Activated CD4-positive, alpha-beta T cell treated with anti-CD3 and anti-CD28 coated beads, Interleukin-2, amount 10 ng/mL, durations not matched to agents 7 days and 5 days (primary cell): ENCODE measurements at regions not wholly inside any gene's neighbourhood (a gene's known extent, or its start where the extent isn't known, plus 50 kb on each side); places are given as distances from the start of the nearest gene placed in this dataset.

Experiments used
- CTCF ChIA-PET: fragments of 350-600 bp; sonication (Branson Sonifier 250); formaldehyde crosslinking; loops from one replicate; lab custom pipeline; 2021; ENCODE audit warnings: antibody characterized with exemption; lab: Charles Lee
- POLR2A ChIA-PET: fragments of 350-600 bp; sonication (Branson Sonifier 250); formaldehyde crosslinking; loops from one replicate; lab custom pipeline; 2021; ENCODE audit warnings: antibody characterized with exemption; lab: Charles Lee
- DNase-seq: peaks from one replicate; pipeline ENCODE4 v3.0.0-alpha.2; 2020
- H3K27ac Mint-ChIP-seq: one replicate; pipeline ENCODE4 v1.8.0; 2021; ENCODE audit warnings: mild to moderate bottlenecking, moderate library complexity, mixed read lengths
- H3K27me3 Mint-ChIP-seq: one replicate; pipeline ENCODE4 v1.8.0; 2021; ENCODE audit warnings: mixed read lengths
- H3K36me3 Mint-ChIP-seq: one replicate; pipeline ENCODE4 v1.8.0; 2021; ENCODE audit warnings: low read depth, mixed read lengths
- H3K4me1 Mint-ChIP-seq: one replicate; pipeline ENCODE4 v1.8.0; 2021; ENCODE audit warnings: mixed read lengths
- H3K4me3 Mint-ChIP-seq: one replicate; pipeline ENCODE4 v1.8.0; 2021; ENCODE audit warnings: mild to moderate bottlenecking, moderate library complexity, mixed read lengths
- H3K9me3 Mint-ChIP-seq: one replicate; pipeline ENCODE4 v1.8.0; 2021; ENCODE audit warnings: mixed read lengths

DNA sequence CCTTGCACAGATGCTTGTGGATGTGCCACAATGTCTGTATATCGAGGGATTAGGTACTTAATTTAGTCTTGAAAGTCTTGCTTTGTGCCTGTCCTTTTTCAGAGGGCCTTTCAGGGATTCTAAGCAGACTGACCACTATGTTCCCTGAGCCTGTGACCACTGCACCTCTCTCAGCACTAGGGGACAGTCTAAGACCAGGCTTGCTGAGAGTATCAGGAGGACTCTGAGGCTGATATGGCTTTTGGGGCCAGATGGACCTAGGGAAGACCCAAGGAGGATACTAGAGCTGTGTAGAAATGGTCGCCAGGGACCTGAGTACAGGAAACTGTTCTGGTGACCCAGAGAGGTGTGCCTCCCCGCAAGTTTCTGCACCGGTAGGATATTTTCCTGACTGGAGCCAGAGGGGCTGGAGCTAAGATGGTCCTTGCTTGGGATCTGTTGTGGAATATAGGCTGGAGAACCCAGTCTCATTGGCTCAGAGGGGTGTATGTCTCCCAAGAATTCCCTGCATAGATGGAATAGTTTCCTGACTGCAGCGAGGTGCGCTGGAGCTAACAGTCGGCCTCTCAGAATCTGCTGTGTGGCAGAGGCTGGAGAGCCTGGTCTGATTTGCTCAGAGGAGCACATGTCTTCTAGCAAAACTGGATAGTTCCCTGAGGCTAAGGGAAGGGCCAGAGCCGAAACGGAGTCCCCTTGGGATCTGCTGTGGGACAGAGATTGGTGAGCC, 213.2 kb upstream of the DCBLD2 start:
- Mint-ChIP-seq H3K9me3 (no peaks in the 10 kb centered on the region), H3K4me1 (no peaks in the 10 kb centered on the region), H3K4me3 (no peak overlapping the region), H3K36me3 (no peaks in the 10 kb centered on the region), H3K27ac (no peak overlapping the region), H3K27me3 (no peaks in the 10 kb centered on the region)
- DNase-seq = no peak
- ChIA-PET POLR2A (no interaction called here), CTCF (no interaction called here)

DNA sequence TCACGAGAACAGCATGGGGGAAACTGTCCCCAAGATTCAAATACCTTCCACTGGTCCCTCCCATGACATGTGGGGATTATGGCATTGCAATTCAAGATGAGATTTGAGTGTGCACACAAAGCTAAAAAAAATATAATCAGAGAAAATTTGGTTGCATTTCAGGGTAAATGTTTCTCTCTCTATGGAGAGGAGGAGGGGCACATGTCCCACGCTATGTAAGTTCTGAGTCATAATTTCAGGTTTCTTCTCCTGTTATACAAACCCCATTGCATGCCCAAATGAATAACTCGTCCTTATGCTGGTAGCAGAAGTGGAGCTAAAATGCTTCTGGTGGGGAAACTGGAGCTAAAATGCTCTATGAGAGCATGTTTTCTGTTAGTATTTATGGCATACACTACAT, 209.7 kb upstream of the DCBLD2 start:
- DNase-seq = no peak
- ChIA-PET CTCF (no interaction called here), POLR2A (no interaction called here)
- Mint-ChIP-seq H3K4me3 (no peak overlapping the region), H3K9me3 (no peaks in the 10 kb centered on the region), H3K36me3 (no peaks in the 10 kb centered on the region), H3K27me3 (no peaks in the 10 kb centered on the region), H3K27ac (no peak overlapping the region), H3K4me1 (no peaks in the 10 kb centered on the region)

DNA sequence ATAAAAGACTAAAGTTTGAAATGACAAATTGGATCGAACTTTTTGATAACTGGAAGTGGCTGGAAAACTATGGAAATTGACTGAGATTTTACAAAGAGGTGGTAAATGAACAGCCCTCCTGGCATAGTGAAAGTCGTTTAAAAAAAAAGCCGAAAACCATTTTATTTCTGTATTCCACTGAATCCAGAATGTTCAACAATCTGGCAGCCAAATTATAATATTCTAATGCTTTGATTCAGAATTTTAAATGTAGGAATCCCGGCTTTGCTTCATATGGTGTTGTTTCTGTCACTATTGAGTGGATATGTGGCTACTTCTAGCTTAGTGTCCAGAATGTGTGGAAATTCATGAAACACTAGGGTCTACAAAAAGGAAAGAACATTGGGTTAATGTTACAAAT, 208.9 kb upstream of the DCBLD2 start:
- no peak overlapping the region for H3K27ac Mint-ChIP-seq
- H3K4me3 Mint-ChIP-seq = no peak overlapping the region
- no peaks in the 10 kb centered on the region for H3K9me3 Mint-ChIP-seq
- CTCF ChIA-PET = no interaction called here
- no peak for DNase-seq
- no peaks in the 10 kb centered on the region for H3K27me3 Mint-ChIP-seq
- H3K4me1 Mint-ChIP-seq = no peaks in the 10 kb centered on the region
- POLR2A ChIA-PET = no interaction called here
- no peaks in the 10 kb centered on the region for H3K36me3 Mint-ChIP-seq

DNA sequence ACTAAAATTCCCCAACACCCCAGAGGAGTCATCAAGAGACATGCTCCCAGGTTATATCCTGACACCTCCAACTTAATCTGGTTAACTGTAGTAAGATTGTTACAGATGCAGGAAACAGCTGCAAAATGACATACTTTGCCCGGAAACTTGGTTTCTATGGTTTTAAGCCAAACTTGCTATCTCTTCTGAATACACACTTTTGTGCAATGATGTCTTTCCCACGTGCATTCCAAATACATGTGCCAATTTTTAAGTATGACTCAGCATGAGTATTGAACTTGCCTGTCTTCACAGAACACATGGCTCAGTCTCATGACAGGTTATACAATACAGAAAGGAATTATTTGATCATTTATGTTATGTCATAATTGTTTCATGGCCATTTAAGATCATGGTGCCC, 207.0 kb upstream of the DCBLD2 start:
- Mint-ChIP-seq H3K27me3 (no peaks in the 10 kb centered on the region), H3K4me1 (no peaks in the 10 kb centered on the region), H3K9me3 (no peaks in the 10 kb centered on the region), H3K27ac (no peak overlapping the region), H3K36me3 (no peaks in the 10 kb centered on the region), H3K4me3 (no peak overlapping the region)
- POLR2A ChIA-PET = no interaction called here
- no peak for DNase-seq
- CTCF ChIA-PET = no interaction called here

DNA sequence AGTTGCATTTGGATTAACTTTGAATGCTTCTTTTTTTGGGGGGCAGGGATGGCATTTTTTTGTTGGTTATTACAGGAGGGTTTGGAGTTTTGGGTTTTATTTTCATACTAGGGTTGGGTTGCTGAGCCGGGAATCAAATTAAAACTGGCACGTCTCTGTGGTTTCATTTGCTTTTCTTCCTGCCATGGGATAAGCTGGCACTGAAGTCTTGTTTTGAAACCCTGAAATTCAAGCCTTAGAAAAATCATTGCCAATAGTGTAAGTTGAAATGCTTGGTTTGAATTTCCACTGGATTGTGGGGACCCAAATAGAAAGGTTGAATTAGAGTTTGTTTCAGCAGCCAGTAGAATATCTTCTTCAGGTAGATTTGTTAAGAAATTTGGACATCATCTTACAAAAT, 193.1 kb upstream of the DCBLD2 start:
- CTCF ChIA-PET = no interaction called here
- H3K9me3 Mint-ChIP-seq = no peaks in the 10 kb centered on the region
- POLR2A ChIA-PET = no interaction called here
- DNase-seq = no peak
- H3K27ac Mint-ChIP-seq = no peak overlapping the region
- no peak overlapping the region for H3K4me3 Mint-ChIP-seq
- no peaks in the 10 kb centered on the region for H3K36me3 Mint-ChIP-seq
- H3K27me3 Mint-ChIP-seq = no peaks in the 10 kb centered on the region
- H3K4me1 Mint-ChIP-seq = no peaks in the 10 kb centered on the region

DNA sequence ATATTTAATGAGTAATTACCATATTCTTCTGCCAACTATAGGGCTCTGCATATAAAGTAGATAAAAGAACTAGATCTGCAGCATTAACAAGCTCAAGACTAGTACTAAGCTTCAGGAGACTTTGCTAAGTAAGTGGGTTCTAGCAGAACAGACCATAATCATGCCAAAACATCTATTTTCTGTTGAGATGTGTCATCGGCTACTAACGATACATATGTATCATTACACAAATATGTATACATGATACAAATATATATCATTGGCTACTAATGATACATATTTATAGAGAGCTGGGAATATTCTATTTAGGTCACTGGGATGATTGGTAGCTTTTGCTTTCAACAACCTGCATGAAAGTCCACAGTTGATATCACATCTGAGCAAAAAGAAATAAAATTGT, 185.8 kb upstream of the DCBLD2 start:
- H3K4me1 Mint-ChIP-seq = no peaks in the 10 kb centered on the region
- no peak for DNase-seq
- CTCF ChIA-PET = no interaction called here
- H3K4me3 Mint-ChIP-seq = no peak overlapping the region
- H3K36me3 Mint-ChIP-seq = no peaks in the 10 kb centered on the region
- H3K27ac Mint-ChIP-seq = no peak overlapping the region
- H3K9me3 Mint-ChIP-seq = no peaks in the 10 kb centered on the region
- H3K27me3 Mint-ChIP-seq = no peaks in the 10 kb centered on the region
- POLR2A ChIA-PET = no interaction called here

DNA sequence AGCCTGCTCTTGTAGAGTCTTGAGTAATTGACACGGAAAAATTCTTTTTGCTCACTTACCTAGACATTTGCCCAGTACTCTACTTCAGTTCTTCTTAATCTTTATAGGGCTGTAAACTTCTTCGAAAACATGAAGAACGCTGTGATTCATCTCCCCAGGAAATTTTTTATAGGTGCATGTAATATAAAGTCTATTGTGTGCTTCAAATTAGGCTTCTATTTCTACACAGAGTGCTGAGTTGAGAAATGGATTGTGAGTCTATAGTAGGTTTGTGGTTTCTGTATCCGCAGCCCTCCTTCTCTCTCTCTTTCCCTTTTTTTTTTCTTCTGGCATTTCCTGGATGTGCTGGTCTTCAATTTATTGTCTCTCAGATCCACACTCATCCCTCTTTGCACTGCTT, 183.3 kb upstream of the DCBLD2 start:
- POLR2A ChIA-PET = interaction anchor here (0.6 kb wide), 1 partner anchor 105 kb away, joined by 3 read pairs; no protein-coding TSS in a partner anchor
- no peak overlapping the region for H3K4me3 Mint-ChIP-seq
- no peak for DNase-seq

DNA sequence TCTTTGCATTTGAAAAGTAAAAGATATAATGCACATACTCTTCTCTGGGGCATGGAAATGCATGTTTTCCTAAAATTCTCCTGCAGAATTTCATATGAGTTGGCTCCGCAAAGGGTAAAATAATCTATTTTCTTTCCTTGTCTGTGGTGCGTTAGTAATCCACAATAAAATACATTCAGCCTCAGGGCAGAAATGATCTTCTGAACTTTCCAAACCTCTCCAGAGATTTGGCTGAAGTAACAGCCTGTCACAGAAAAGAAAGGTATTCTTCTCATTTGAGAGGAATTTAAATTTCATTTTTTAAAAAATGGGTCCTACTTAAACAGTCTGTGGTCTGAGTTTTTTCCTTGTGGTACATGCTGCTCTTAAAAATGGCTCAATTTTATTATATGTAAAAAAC, 182.7 kb upstream of the DCBLD2 start:
- no peaks in the 10 kb centered on the region for H3K9me3 Mint-ChIP-seq
- H3K4me1 Mint-ChIP-seq = no peaks in the 10 kb centered on the region
- no peak overlapping the region for H3K4me3 Mint-ChIP-seq
- ChIA-PET CTCF (no interaction called here), POLR2A (no interaction called here)
- H3K36me3 Mint-ChIP-seq = no peaks in the 10 kb centered on the region
- DNase-seq = no peak
- H3K27ac Mint-ChIP-seq = no peak overlapping the region
- H3K27me3 Mint-ChIP-seq = no peaks in the 10 kb centered on the region

More for the DNA sequence above, 183.3 kb upstream of the DCBLD2 start:
- H3K36me3 Mint-ChIP-seq = no peaks in the 10 kb centered on the region
- H3K9me3 Mint-ChIP-seq = no peaks in the 10 kb centered on the region
- no peaks in the 10 kb centered on the region for H3K4me1 Mint-ChIP-seq
- no peaks in the 10 kb centered on the region for H3K27me3 Mint-ChIP-seq
- H3K27ac Mint-ChIP-seq = no peak overlapping the region
- CTCF ChIA-PET = no interaction called here

DNA sequence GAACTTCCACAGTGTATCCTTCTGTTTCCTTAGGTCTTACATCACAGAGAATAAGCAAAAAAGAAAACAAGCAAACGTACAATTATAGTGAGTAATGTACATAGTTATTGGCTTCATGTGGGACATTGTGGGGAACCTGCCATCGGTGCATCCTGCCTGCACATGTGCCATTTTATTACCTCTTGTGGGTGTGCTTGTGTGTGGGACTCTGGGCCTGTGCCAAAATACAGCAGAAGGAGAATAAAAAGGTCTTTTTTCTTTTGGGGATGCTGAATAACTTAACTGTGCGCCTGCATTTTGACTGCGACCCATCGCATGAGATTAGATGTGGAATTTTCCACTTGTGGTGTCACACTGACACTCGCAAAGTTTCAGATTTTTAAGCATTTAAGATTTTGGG, 169.6 kb upstream of the DCBLD2 start:
- no peaks in the 10 kb centered on the region for H3K27me3 Mint-ChIP-seq
- ChIA-PET CTCF (no interaction called here), POLR2A (no interaction called here)
- no peak overlapping the region for H3K27ac Mint-ChIP-seq
- H3K4me1 Mint-ChIP-seq = no peaks in the 10 kb centered on the region
- H3K9me3 Mint-ChIP-seq = no peaks in the 10 kb centered on the region
- H3K4me3 Mint-ChIP-seq = no peak overlapping the region
- no peak for DNase-seq
- no peaks in the 10 kb centered on the region for H3K36me3 Mint-ChIP-seq

DNA sequence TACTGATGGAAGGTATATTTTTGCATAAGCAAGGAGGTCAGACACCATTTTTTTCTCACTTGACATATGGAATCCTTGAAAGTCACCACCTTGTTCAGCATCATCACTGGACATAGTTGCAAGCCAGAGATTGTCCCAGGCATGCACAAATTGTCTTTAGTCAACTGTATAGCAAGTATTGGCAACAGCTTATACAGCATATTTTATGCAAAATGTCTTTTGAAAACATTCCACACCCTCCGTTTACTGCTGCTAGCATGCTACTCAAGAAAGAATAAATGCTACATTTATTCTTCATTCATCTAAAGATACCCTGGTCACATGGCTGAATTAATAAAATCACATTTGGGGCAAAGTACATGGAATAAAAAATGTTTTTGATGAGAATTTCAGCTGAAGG, 168.5 kb upstream of the DCBLD2 start:
- no peak overlapping the region for H3K27ac Mint-ChIP-seq
- H3K9me3 Mint-ChIP-seq = no peaks in the 10 kb centered on the region
- H3K27me3 Mint-ChIP-seq = no peaks in the 10 kb centered on the region
- no peaks in the 10 kb centered on the region for H3K36me3 Mint-ChIP-seq
- POLR2A ChIA-PET = no interaction called here
- DNase-seq = no peak
- no peaks in the 10 kb centered on the region for H3K4me1 Mint-ChIP-seq
- H3K4me3 Mint-ChIP-seq = no peak overlapping the region
- CTCF ChIA-PET = no interaction called here

DNA sequence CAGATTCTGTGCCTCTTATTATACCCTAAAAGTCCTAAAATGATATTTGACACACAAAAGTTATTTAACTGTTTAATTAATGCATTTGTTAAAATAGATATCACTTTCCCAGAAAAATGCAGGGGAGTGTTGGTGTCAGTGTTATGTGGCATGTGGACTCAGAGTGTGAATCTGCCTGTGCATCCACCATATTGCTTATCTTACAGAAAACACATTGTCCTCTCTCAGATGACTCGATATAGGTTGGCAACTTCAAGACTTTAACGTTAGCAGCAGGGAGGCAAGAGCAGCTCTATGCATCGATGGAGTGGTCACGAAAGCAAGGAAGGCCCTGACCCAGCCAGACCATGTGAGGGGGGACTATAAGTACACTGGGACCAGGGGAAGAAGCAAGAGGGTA, 165.4 kb upstream of the DCBLD2 start:
- no peak overlapping the region for H3K4me3 Mint-ChIP-seq
- H3K9me3 Mint-ChIP-seq = peaks cover 2% of the 10 kb centered on the region
- H3K27me3 Mint-ChIP-seq = no peaks in the 10 kb centered on the region
- POLR2A ChIA-PET = no interaction called here
- no peaks in the 10 kb centered on the region for H3K4me1 Mint-ChIP-seq
- CTCF ChIA-PET = no interaction called here
- H3K36me3 Mint-ChIP-seq = no peaks in the 10 kb centered on the region
- no peak overlapping the region for H3K27ac Mint-ChIP-seq
- no peak for DNase-seq

DNA sequence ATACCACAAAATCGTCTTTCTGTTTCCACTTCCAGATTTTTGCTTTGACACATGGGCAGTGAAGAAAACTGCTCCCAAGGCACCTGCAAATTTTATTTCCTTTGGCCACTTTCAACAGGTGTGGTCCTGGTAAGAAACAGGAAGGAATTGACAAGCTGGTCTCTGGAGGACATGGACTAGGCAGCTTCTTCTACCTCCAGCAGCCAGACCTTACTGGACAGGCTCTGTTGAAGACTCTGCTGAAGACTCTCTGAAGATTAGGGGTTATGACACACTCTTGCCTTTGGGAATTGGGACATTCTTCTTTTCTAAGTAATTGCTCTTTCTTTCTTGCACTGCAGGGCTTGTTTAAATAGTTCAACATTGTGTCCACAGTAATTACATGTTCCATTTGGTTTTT, 147.7 kb upstream of the DCBLD2 start:
- H3K27ac Mint-ChIP-seq = no peak overlapping the region
- H3K4me1 Mint-ChIP-seq = no peaks in the 10 kb centered on the region
- H3K9me3 Mint-ChIP-seq = no peaks in the 10 kb centered on the region
- no peaks in the 10 kb centered on the region for H3K36me3 Mint-ChIP-seq
- CTCF ChIA-PET = no interaction called here
- POLR2A ChIA-PET = no interaction called here
- DNase-seq = no peak
- no peak overlapping the region for H3K4me3 Mint-ChIP-seq
- H3K27me3 Mint-ChIP-seq = no peaks in the 10 kb centered on the region

DNA sequence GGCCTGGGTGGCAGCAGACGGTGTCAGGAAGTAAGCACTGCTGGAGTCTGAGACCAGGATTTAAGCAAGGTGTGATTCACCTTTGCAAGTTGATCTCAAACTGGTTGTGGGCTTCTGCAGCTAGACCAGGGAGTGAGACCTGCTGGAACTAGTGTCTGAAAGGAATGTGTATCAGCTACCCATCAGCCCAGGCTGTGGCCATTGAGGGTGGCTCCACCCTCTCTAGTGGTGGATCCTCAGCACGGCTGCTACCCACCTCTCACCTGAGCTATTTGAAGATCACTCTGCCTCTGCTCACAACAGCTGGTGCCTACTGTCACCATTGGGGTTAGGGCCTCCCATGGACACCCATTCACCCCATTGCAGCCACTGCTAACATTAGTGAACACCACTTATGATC, 140.3 kb upstream of the DCBLD2 start:
- no peak overlapping the region for H3K27ac Mint-ChIP-seq
- no peaks in the 10 kb centered on the region for H3K4me1 Mint-ChIP-seq
- H3K4me3 Mint-ChIP-seq = no peak overlapping the region
- no peak for DNase-seq
- ChIA-PET CTCF (no interaction called here), POLR2A (no interaction called here)
- no peaks in the 10 kb centered on the region for H3K27me3 Mint-ChIP-seq
- no peaks in the 10 kb centered on the region for H3K36me3 Mint-ChIP-seq
- no peaks in the 10 kb centered on the region for H3K9me3 Mint-ChIP-seq

DNA sequence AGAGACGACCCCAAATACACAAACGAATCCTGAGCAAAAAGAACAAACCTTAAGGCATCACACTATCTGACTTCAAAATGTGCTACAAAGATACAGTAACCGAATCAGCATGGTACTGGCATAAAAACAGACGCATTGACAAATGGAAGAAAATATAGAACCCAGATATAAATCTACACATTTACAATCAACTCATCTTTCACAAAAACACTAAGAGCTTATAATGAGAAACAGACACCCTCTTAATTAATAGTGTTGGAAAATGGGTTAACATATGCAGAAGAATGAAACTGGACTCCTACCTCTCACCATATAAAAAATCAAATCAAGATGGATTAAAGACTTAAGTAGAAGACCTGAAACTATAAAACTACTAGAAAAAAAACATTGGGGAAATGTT, 130.3 kb upstream of the DCBLD2 start:
- Mint-ChIP-seq H3K27ac (no peak overlapping the region), H3K4me3 (no peak overlapping the region), H3K27me3 (no peaks in the 10 kb centered on the region), H3K36me3 (no peaks in the 10 kb centered on the region), H3K9me3 (peaks cover 2% of the 10 kb centered on the region), H3K4me1 (no peaks in the 10 kb centered on the region)
- ChIA-PET CTCF (no interaction called here), POLR2A (no interaction called here)
- no peak for DNase-seq
